Ecto neural progenitor cell (in vitro differentiated cells): ENCODE measurements at regions not wholly inside any gene's neighbourhood (a gene's known extent, or its start where the extent isn't known, plus 50 kb on each side); places are given as distances from the start of the nearest gene placed in this dataset.

ENCODE experiments used
- DNase-seq: peaks from one replicate; pipeline ENCODE4 v3.0.0-alpha.2; 2018; ENCODE audit warnings: low spot score

- no peak for DNase-seq
Measured at GRCh38 chr4:136662539-136662938, 869.8 kb downstream of the PCDH18 start.

- no peak for DNase-seq
Measured at GRCh38 chr4:136653640-136654406, 878.5 kb downstream of the PCDH18 start.

- no peak for DNase-seq
Measured at GRCh38 chr4:136651932-136652331, 880.4 kb downstream of the PCDH18 start.

- DNase-seq, result no peak
Measured at GRCh38 chr4:136651278-136651667, 881.0 kb downstream of the PCDH18 start.

GRCh38 chr4:136650541-136651277, 881.6 kb downstream of the PCDH18 start:
- no peak for DNase-seq

GRCh38 chr4:136644279-136644678, 888.0 kb downstream of the PCDH18 start:
- DNase-seq, result no peak

- DNase-seq, result no peak
Measured at GRCh38 chr4:136643416-136643815, 888.9 kb downstream of the PCDH18 start.

GRCh38 chr4:136637071-136637777, 895.1 kb downstream of the PCDH18 start:
- DNase-seq, result peak; percentile 58

- no peak for DNase-seq
Measured at GRCh38 chr4:136636155-136636554, 896.1 kb downstream of the PCDH18 start.

GRCh38 chr4:136634121-136634520, 898.2 kb downstream of the PCDH18 start:
- DNase-seq, result no peak

- no peak for DNase-seq
Measured at GRCh38 chr4:136599890-136600289, 932.4 kb downstream of the PCDH18 start.

- DNase-seq, result no peak
Measured at GRCh38 chr4:136590440-136590839, 941.9 kb downstream of the PCDH18 start.

- DNase-seq, result no peak
Measured at GRCh38 chr4:136583567-136583966, 948.7 kb downstream of the PCDH18 start.

- DNase-seq, result no peak
Measured at GRCh38 chr4:136581119-136581518, 951.2 kb downstream of the PCDH18 start.

- DNase-seq, result no peak
Measured at GRCh38 chr4:136575146-136575545, 957.1 kb downstream of the PCDH18 start.

GRCh38 chr4:136573460-136573859, 958.8 kb downstream of the PCDH18 start:
- no peak for DNase-seq

- DNase-seq, result no peak
Measured at GRCh38 chr4:136571315-136571714, 961.0 kb downstream of the PCDH18 start.

- DNase-seq, result no peak
Measured at GRCh38 chr4:136562834-136563233, 969.5 kb downstream of the PCDH18 start.

- DNase-seq, result no peak
Measured at GRCh38 chr4:136558940-136559494, 973.3 kb downstream of the PCDH18 start.

GRCh38 chr4:136557396-136557795, 974.9 kb downstream of the PCDH18 start:
- DNase-seq, result no peak

GRCh38 chr4:136554033-136554432, 978.3 kb downstream of the PCDH18 start:
- DNase-seq, result no peak

GRCh38 chr4:136551753-136552152, 980.5 kb downstream of the PCDH18 start:
- DNase-seq, result no peak

- DNase-seq, result no peak
Measured at GRCh38 chr4:136540747-136541146, 991.5 kb downstream of the PCDH18 start.
